ENCODE measurements at regions not wholly inside any gene's neighbourhood (a gene's known extent, or its start where the extent isn't known, plus 50 kb on each side); places are given as distances from the start of the nearest gene placed in this dataset.

GRCh38 chr10:33546031-33546430, 211.6 kb upstream of the NRP1 start:
- TF ChIP-seq CTCF (IDR thresholded peaks at IDR 0.05) (no peak), POLR2A (IDR thresholded peaks at IDR 0.05) (no peak)
